HCT116 (cell line): ENCODE measurements at regions not wholly inside any gene's neighbourhood (a gene's known extent, or its start where the extent isn't known, plus 50 kb on each side); places are given as distances from the start of the nearest gene placed in this dataset.

Experiments used
- CEBPB ChIP-seq: IDR thresholded peaks from 2 replicates; pipeline ENCODE4 v1.6.1; 2012; ENCODE audit warnings: low read depth
- EGR1 ChIP-seq: IDR thresholded peaks from 2 replicates; pipeline ENCODE4 v1.6.1; 2012; ENCODE audit warnings: low read depth
- ELF1 ChIP-seq: IDR thresholded peaks from 2 replicates; pipeline ENCODE4 v1.6.1; 2012; ENCODE audit warnings: low read depth, borderline replicate concordance
- EZH2phosphoT487 ChIP-seq: fragments of 200-600 bp; IDR thresholded peaks from 2 replicates; pipeline ENCODE4 v1.6.1; 2018; ENCODE audit warnings: antibody characterized with exemption, borderline replicate concordance
- POLR2A ChIP-seq: IDR thresholded peaks from 2 replicates; pipeline ENCODE4 v1.7.0; 2011; ENCODE audit warnings: borderline replicate concordance; ENCODE audit not compliant: insufficient read depth, insufficient read length; ENCODE audit errors: extremely low read depth
- RAD21 ChIP-seq: IDR thresholded peaks from 2 replicates; pipeline ENCODE4 v1.6.1; 2012; ENCODE audit warnings: low read depth, mild to moderate bottlenecking
- SP1 ChIP-seq: IDR thresholded peaks from 2 replicates; pipeline ENCODE4 v1.6.1; 2012; ENCODE audit warnings: low read depth
- ZNF274 ChIP-seq: fragments of 200-500 bp; sonication (Bioruptor generic); IDR thresholded peaks from 2 replicates; pipeline ENCODE4 v1.6.1; 2014; ENCODE audit warnings: mild to moderate bottlenecking, low read depth, low read length, inconsistent platforms
- TF ChIP-seq, protein P1 (sequence below), 3 experiments: fragments of 200-600 bp in 1 of 3; sonication (generic) in 1 of 3; IDR thresholded peaks in 2 of 3; conservative IDR thresholded peaks in 1 of 3; 2 replicates each; pipeline ENCODE4 v1.5.1; 2012 to 2017; ENCODE audit warnings: low read depth in 2 of 3, low read length in 2 of 3, antibody characterized with exemption in 1 of 3, borderline replicate concordance in 1 of 3, control low read depth in 1 of 3, mild to moderate bottlenecking in 1 of 3, mixed read lengths in 1 of 3, mixed run types in 1 of 3, moderate library complexity in 1 of 3; ENCODE audit not compliant: insufficient read depth in 1 of 3
- TF ChIP-seq, protein P2 (sequence below): IDR thresholded peaks from 2 replicates; pipeline ENCODE4 v1.6.1; 2011; ENCODE audit warnings: mild to moderate bottlenecking, low read length, moderate library complexity; ENCODE audit not compliant: insufficient replicate concordance; ENCODE audit errors: extremely low read depth
- TF ChIP-seq, protein P3 (sequence below): IDR thresholded peaks from 2 replicates; pipeline ENCODE4 v1.6.1; 2012; ENCODE audit warnings: low read depth

DNA sequence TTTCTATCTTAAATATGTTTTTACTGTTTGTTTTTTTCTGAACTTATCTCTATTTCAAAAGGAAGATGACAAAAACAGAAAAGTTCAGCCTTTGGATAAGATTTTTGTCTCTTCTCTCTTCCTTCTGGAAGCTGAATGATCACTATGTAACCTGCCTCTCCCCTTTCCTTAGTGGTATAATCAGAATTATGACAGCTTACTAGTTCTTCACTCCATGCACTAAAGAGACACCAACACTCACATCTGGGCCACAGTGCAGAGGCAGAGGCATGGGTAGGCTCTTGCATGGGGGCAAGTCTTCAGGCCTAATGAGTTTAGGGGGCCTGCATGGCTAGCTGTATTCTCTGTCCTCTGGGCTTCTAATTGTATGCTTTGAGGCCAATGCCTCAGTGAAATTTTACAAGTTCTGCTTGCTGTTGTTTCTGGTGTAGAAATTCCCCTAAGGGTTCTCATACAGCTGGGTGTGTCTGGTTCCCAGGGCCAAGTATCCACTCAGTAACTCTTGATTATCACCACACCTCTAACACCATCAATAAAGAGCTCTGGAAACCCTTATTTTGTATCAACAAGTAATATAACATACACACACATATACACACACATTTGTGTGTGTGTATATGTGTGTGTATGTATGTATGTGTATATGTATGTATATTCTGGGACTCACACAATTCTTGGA lies 96.8 kb upstream of the POM121L12 start:
- TF ChIP-seq RAD21 (no peak), ELF1 (no peak), POLR2A (no peak), SP1 (no peak), EZH2phosphoT487 (no peak), ZNF274 (no peak), EGR1 (no peak), CEBPB (no peak)
- TF ChIP-seq, protein P1, sequence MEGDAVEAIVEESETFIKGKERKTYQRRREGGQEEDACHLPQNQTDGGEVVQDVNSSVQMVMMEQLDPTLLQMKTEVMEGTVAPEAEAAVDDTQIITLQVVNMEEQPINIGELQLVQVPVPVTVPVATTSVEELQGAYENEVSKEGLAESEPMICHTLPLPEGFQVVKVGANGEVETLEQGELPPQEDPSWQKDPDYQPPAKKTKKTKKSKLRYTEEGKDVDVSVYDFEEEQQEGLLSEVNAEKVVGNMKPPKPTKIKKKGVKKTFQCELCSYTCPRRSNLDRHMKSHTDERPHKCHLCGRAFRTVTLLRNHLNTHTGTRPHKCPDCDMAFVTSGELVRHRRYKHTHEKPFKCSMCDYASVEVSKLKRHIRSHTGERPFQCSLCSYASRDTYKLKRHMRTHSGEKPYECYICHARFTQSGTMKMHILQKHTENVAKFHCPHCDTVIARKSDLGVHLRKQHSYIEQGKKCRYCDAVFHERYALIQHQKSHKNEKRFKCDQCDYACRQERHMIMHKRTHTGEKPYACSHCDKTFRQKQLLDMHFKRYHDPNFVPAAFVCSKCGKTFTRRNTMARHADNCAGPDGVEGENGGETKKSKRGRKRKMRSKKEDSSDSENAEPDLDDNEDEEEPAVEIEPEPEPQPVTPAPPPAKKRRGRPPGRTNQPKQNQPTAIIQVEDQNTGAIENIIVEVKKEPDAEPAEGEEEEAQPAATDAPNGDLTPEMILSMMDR (IDR thresholded peaks at IDR 0.05 in 2 of 3, conservative IDR thresholded peaks at IDR 0.05 in 1 of 3; ENCODE audit: borderline replicate concordance in 1 of 3, insufficient read depth in 1 of 3, low read depth in 2 of 3, low read length in 2 of 3): no peak
- TF ChIP-seq, protein P2, sequence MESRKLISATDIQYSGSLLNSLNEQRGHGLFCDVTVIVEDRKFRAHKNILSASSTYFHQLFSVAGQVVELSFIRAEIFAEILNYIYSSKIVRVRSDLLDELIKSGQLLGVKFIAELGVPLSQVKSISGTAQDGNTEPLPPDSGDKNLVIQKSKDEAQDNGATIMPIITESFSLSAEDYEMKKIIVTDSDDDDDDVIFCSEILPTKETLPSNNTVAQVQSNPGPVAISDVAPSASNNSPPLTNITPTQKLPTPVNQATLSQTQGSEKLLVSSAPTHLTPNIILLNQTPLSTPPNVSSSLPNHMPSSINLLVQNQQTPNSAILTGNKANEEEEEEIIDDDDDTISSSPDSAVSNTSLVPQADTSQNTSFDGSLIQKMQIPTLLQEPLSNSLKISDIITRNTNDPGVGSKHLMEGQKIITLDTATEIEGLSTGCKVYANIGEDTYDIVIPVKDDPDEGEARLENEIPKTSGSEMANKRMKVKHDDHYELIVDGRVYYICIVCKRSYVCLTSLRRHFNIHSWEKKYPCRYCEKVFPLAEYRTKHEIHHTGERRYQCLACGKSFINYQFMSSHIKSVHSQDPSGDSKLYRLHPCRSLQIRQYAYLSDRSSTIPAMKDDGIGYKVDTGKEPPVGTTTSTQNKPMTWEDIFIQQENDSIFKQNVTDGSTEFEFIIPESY: no peak
- TF ChIP-seq, protein P3, sequence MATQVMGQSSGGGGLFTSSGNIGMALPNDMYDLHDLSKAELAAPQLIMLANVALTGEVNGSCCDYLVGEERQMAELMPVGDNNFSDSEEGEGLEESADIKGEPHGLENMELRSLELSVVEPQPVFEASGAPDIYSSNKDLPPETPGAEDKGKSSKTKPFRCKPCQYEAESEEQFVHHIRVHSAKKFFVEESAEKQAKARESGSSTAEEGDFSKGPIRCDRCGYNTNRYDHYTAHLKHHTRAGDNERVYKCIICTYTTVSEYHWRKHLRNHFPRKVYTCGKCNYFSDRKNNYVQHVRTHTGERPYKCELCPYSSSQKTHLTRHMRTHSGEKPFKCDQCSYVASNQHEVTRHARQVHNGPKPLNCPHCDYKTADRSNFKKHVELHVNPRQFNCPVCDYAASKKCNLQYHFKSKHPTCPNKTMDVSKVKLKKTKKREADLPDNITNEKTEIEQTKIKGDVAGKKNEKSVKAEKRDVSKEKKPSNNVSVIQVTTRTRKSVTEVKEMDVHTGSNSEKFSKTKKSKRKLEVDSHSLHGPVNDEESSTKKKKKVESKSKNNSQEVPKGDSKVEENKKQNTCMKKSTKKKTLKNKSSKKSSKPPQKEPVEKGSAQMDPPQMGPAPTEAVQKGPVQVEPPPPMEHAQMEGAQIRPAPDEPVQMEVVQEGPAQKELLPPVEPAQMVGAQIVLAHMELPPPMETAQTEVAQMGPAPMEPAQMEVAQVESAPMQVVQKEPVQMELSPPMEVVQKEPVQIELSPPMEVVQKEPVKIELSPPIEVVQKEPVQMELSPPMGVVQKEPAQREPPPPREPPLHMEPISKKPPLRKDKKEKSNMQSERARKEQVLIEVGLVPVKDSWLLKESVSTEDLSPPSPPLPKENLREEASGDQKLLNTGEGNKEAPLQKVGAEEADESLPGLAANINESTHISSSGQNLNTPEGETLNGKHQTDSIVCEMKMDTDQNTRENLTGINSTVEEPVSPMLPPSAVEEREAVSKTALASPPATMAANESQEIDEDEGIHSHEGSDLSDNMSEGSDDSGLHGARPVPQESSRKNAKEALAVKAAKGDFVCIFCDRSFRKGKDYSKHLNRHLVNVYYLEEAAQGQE: no peak
